GM12892 (cell line): ENCODE measurements at regions not wholly inside any gene's neighbourhood (a gene's known extent, or its start where the extent isn't known, plus 50 kb on each side); places are given as distances from the start of the nearest gene placed in this dataset.

ENCODE experiments used
- POLR2A ChIP-seq: IDR thresholded peaks from 2 replicates; pipeline ENCODE4 v1.6.1; 2011; ENCODE audit warnings: low read depth, low read length, control low read depth
- POLR2AphosphoS5 ChIP-seq: IDR thresholded peaks from 2 replicates; pipeline ENCODE4 v1.6.1; 2011; ENCODE audit warnings: low read depth, low read length, control low read depth

DNA sequence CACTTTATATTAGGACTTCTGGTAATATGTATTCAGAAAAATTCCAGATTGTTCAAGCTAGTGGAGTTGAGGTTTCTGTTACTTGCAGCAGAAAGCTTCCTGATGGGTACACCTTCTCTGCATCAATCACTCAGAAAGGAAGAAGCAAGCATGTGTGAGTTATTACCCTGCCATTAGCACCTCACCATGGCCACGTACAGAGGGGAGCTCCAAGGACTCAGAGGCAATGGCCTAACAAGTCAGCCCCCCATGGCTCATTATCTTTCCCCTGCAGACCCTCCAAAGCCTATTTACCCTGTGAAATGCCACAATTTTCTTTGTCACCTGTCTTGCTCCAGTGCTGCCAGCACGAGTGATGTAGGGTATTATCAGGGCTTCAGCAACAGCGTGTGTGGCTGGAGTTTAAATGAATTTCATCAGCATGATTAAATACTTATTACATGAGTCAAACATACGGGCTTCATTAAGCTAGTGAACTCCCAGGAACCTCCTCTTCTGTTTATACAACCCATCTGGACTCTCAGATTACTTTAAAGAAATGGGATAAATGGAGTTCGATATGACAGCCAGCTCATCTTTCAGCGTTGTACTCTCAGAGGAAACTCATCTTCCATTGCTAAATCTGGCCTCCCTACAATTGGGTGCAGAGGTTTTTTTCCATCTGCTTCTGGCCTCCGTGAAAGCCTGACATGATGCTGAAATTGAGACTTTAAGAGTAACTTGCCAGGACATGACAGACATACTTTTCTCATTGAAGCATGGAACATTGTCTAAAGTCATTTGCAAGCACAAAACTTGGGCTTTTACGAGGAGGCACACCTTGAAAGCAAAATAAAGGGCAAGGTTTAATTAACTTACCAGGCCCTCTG is 135.9 kb downstream of the TMEM30B start:
- TF ChIP-seq POLR2AphosphoS5 (no peak), POLR2A (no peak)
